Neural cell (in vitro differentiated cells): ENCODE measurements at regions not wholly inside any gene's neighbourhood (a gene's known extent, or its start where the extent isn't known, plus 50 kb on each side); places are given as distances from the start of the nearest gene placed in this dataset.

ENCODE experiments used
- H2AFZ ChIP-seq: fragments of 200-600, 300-800 bp; sonication (generic), shearing (Covaris generic); 2 replicates; pipeline ENCODE4 v1.6.0; 2014; ENCODE audit warnings: low read depth, mild to moderate bottlenecking, antibody characterized with exemption, low read length, moderate library complexity
- H3F3A ChIP-seq: fragments of 200-600 bp; shearing (Covaris generic); 2 replicates; pipeline ENCODE4 v1.6.1; 2016; ENCODE audit warnings: mild to moderate bottlenecking, moderate library complexity, mixed read lengths, antibody characterized with exemption, low read length; ENCODE audit not compliant: insufficient read depth, poor library complexity, severe bottlenecking
- H3K27ac ChIP-seq: fragments of 200-600, 300-800 bp; sonication (generic), shearing (Covaris generic); 2 replicates; pipeline ENCODE4 v1.5.1; 2014; ENCODE audit warnings: mild to moderate bottlenecking, low read length, moderate library complexity
- H3K27me3 ChIP-seq: fragments of 300-800, 200-600 bp; sonication (generic), shearing (Covaris generic); 2 replicates; pipeline ENCODE4 v1.6.0; 2014; ENCODE audit warnings: mild to moderate bottlenecking, low read depth, low read length, moderate library complexity; ENCODE audit not compliant: insufficient read depth
- H3K36me3 ChIP-seq: fragments of 300-800, 200-600 bp; sonication (generic), shearing (Covaris generic); 2 replicates; pipeline ENCODE4 v1.5.1; 2014; ENCODE audit warnings: mild to moderate bottlenecking, antibody characterized with exemption, low read length, moderate library complexity; ENCODE audit not compliant: insufficient read depth
- H3K4me2 ChIP-seq: fragments of 300-800, 200-600 bp; sonication (generic), shearing (Covaris generic); 2 replicates; pipeline ENCODE4 v1.6.0; 2014; ENCODE audit warnings: mild to moderate bottlenecking, low read length
- H3K4me3 ChIP-seq: fragments of 300-800, 200-600 bp; sonication (generic), shearing (Covaris generic); 2 replicates; pipeline ENCODE4 v1.5.1; 2014; ENCODE audit warnings: mild to moderate bottlenecking, low read length, moderate library complexity
- H3K79me2 ChIP-seq: fragments of 200-600 bp; shearing (Covaris generic); replicated peaks from 2 replicates; pipeline ENCODE4 v1.6.0; 2014; ENCODE audit warnings: mild to moderate bottlenecking, low read length, moderate library complexity; ENCODE audit not compliant: insufficient read depth
- H3K9ac ChIP-seq: fragments of 300-800, 200-600 bp; sonication (generic), shearing (Covaris generic); 2 replicates; pipeline ENCODE4 v1.6.1; 2016; ENCODE audit warnings: mild to moderate bottlenecking, low read length, mixed read lengths
- H3K9me2 ChIP-seq: fragments of 200-600 bp; shearing (Covaris generic); 2 replicates; pipeline ENCODE4 v1.6.1; 2016; ENCODE audit warnings: mild to moderate bottlenecking, low read length, mixed read lengths; ENCODE audit not compliant: insufficient read depth
- H3K9me3 ChIP-seq: fragments of 200-600, 300-800 bp; sonication (generic), shearing (Covaris generic); 2 replicates; pipeline ENCODE4 v1.6.1; 2016; ENCODE audit warnings: mild to moderate bottlenecking, mixed run types, low read length, moderate library complexity, mixed read lengths
- H4K20me1 ChIP-seq: fragments of 200-600 bp; shearing (Covaris generic); 2 replicates; pipeline ENCODE4 v1.6.1; 2016; ENCODE audit warnings: mild to moderate bottlenecking, mixed run types; ENCODE audit not compliant: insufficient read depth
- EP300 ChIP-seq: fragments of 450-650 bp; conservative IDR thresholded peaks from 2 replicates; pipeline ENCODE4 v1.6.1; 2014; ENCODE audit warnings: antibody characterized with exemption, mild to moderate bottlenecking, moderate library complexity; ENCODE audit not compliant: poor library complexity, severe bottlenecking
- EZH2 ChIP-seq: fragments of 200-600, 300-800 bp; shearing (Covaris generic), sonication (generic); IDR thresholded peaks from 2 replicates; pipeline ENCODE4 v1.6.1; 2014; ENCODE audit warnings: antibody characterized with exemption, low read length, borderline replicate concordance, mild to moderate bottlenecking; ENCODE audit not compliant: insufficient read depth, poor library complexity, severe bottlenecking
- MXI1 ChIP-seq: fragments of 450-650 bp; conservative IDR thresholded peaks from 2 replicates; pipeline ENCODE4 v1.6.1; 2014; ENCODE audit warnings: antibody characterized with exemption, mild to moderate bottlenecking; ENCODE audit not compliant: poor library complexity, severe bottlenecking
- POLR2AphosphoS5 ChIP-seq: IDR thresholded peaks from 2 replicates; pipeline ENCODE4 v1.6.1; 2012
- RAD21 ChIP-seq: fragments of 450-650 bp; conservative IDR thresholded peaks from 2 replicates; pipeline ENCODE4 v1.6.1; 2014; ENCODE audit warnings: antibody characterized with exemption, mild to moderate bottlenecking, moderate library complexity
- SMC3 ChIP-seq: fragments of 450-650 bp; conservative IDR thresholded peaks from 2 replicates; pipeline ENCODE4 v1.6.1; 2014; ENCODE audit warnings: antibody characterized with exemption, mild to moderate bottlenecking, moderate library complexity; ENCODE audit not compliant: poor library complexity
- TAF1 ChIP-seq: IDR thresholded peaks from 2 replicates; pipeline ENCODE4 v1.6.1; 2012; ENCODE audit warnings: low read depth
- TF ChIP-seq, protein P1 (sequence below): fragments of 450-650 bp; IDR thresholded peaks from 2 replicates; pipeline ENCODE4 v1.5.1; 2014; ENCODE audit warnings: antibody characterized with exemption, mild to moderate bottlenecking, moderate library complexity; ENCODE audit not compliant: poor library complexity, severe bottlenecking
- TF ChIP-seq, protein P2 (sequence below): IDR thresholded peaks from 2 replicates; pipeline ENCODE4 v1.6.1; 2012; ENCODE audit warnings: borderline replicate concordance

DNA sequence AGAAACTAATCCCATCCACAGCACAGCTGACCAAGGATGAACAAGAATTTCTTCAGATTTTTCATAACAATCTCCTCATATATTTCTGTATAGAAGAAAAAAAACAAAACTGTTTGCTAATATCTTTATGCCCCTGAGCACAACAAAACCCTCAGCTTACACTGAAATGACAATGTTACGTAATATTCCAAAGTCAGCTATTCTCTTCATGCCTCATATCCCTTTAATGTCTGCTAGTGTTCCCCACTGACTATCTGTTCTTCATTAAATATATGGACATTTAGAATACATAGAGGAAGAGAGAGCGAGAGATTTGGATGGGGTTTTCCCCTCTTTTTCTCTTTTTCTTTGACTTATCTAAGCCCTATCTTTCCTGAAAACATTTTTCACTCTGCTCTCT lies 87.9 kb upstream of the GULP1 start:
- Histone ChIP-seq H3K4me3 (no peak overlapping the region), H3K9me2 (no peaks in the 10 kb centered on the region), H3K79me2 (no peaks in the 10 kb centered on the region), H3K27me3 (no peaks in the 10 kb centered on the region), H3K9me3 (no peaks in the 10 kb centered on the region), H4K20me1 (no peaks in the 10 kb centered on the region), H3K4me2 (no peak overlapping the region), H3K9ac (no peak overlapping the region), H3K27ac (no peak overlapping the region), H3K36me3 (no peaks in the 10 kb centered on the region), H2AFZ (no peak overlapping the region), H3F3A (no peaks in the 10 kb centered on the region)
- no peak for TF ChIP-seq RAD21
- TF ChIP-seq SMC3 = no peak
- TF ChIP-seq TAF1 = no peak
- no peak for TF ChIP-seq MXI1
- TF ChIP-seq, protein P1, sequence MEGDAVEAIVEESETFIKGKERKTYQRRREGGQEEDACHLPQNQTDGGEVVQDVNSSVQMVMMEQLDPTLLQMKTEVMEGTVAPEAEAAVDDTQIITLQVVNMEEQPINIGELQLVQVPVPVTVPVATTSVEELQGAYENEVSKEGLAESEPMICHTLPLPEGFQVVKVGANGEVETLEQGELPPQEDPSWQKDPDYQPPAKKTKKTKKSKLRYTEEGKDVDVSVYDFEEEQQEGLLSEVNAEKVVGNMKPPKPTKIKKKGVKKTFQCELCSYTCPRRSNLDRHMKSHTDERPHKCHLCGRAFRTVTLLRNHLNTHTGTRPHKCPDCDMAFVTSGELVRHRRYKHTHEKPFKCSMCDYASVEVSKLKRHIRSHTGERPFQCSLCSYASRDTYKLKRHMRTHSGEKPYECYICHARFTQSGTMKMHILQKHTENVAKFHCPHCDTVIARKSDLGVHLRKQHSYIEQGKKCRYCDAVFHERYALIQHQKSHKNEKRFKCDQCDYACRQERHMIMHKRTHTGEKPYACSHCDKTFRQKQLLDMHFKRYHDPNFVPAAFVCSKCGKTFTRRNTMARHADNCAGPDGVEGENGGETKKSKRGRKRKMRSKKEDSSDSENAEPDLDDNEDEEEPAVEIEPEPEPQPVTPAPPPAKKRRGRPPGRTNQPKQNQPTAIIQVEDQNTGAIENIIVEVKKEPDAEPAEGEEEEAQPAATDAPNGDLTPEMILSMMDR = no peak
- TF ChIP-seq EZH2 = no peak
- TF ChIP-seq, protein P2, sequence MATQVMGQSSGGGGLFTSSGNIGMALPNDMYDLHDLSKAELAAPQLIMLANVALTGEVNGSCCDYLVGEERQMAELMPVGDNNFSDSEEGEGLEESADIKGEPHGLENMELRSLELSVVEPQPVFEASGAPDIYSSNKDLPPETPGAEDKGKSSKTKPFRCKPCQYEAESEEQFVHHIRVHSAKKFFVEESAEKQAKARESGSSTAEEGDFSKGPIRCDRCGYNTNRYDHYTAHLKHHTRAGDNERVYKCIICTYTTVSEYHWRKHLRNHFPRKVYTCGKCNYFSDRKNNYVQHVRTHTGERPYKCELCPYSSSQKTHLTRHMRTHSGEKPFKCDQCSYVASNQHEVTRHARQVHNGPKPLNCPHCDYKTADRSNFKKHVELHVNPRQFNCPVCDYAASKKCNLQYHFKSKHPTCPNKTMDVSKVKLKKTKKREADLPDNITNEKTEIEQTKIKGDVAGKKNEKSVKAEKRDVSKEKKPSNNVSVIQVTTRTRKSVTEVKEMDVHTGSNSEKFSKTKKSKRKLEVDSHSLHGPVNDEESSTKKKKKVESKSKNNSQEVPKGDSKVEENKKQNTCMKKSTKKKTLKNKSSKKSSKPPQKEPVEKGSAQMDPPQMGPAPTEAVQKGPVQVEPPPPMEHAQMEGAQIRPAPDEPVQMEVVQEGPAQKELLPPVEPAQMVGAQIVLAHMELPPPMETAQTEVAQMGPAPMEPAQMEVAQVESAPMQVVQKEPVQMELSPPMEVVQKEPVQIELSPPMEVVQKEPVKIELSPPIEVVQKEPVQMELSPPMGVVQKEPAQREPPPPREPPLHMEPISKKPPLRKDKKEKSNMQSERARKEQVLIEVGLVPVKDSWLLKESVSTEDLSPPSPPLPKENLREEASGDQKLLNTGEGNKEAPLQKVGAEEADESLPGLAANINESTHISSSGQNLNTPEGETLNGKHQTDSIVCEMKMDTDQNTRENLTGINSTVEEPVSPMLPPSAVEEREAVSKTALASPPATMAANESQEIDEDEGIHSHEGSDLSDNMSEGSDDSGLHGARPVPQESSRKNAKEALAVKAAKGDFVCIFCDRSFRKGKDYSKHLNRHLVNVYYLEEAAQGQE = no peak
- TF ChIP-seq POLR2AphosphoS5 = no peak
- TF ChIP-seq EP300 = no peak

- H3K9me3 ChIP-seq = no peaks in the 10 kb centered on the region
- H3K36me3 ChIP-seq = no peaks in the 10 kb centered on the region
- no peak overlapping the region for H3K4me2 ChIP-seq
- no peak overlapping the region for H3K9ac ChIP-seq
- TF ChIP-seq EP300 (peak; percentile 87), RAD21 (no peak), MXI1 (no peak), EZH2 (no peak), POLR2AphosphoS5 (peak; percentile 39), TAF1 (no peak), SMC3 (no peak)
- TF ChIP-seq, protein P1 = no peak
- TF ChIP-seq, protein P2 = no peak
- H3F3A ChIP-seq = no peaks in the 10 kb centered on the region
- no peaks in the 10 kb centered on the region for H3K9me2 ChIP-seq
- no peaks in the 10 kb centered on the region for H3K79me2 ChIP-seq
- H3K4me3 ChIP-seq = no peak overlapping the region
- no peak overlapping the region for H2AFZ ChIP-seq
- no peaks in the 10 kb centered on the region for H4K20me1 ChIP-seq
- no peaks in the 10 kb centered on the region for H3K27me3 ChIP-seq
- no peak overlapping the region for H3K27ac ChIP-seq
Measured at GRCh38 chr2:188204824-188205223, 86.8 kb upstream of the GULP1 start.
